ENCODE measurements at regions not wholly inside any gene's neighbourhood (a gene's known extent, or its start where the extent isn't known, plus 50 kb on each side); places are given as distances from the start of the nearest gene placed in this dataset.

DNA sequence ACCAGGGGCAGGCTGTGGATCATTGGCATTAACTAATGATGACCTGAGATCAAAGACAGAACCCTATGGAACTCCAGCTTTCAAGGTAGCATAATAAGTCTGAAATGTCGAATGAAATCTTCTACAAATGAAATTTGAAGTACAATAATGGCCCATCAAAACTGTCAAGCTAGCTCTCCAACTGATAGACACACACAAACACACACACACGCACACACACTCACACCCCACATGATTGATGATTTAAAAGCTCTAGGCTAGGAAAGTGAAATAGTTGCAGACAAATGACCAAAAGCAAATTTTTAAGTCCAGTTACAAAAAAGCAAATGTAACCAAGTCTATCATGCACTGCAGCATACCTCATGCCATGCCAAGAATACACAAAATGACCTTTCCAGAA is 655.7 kb downstream of the C4orf33 start:
- TF ChIP-seq, protein P1, sequence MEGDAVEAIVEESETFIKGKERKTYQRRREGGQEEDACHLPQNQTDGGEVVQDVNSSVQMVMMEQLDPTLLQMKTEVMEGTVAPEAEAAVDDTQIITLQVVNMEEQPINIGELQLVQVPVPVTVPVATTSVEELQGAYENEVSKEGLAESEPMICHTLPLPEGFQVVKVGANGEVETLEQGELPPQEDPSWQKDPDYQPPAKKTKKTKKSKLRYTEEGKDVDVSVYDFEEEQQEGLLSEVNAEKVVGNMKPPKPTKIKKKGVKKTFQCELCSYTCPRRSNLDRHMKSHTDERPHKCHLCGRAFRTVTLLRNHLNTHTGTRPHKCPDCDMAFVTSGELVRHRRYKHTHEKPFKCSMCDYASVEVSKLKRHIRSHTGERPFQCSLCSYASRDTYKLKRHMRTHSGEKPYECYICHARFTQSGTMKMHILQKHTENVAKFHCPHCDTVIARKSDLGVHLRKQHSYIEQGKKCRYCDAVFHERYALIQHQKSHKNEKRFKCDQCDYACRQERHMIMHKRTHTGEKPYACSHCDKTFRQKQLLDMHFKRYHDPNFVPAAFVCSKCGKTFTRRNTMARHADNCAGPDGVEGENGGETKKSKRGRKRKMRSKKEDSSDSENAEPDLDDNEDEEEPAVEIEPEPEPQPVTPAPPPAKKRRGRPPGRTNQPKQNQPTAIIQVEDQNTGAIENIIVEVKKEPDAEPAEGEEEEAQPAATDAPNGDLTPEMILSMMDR (IDR thresholded peaks at IDR 0.05), result no peak
- no peak for TF ChIP-seq POLR2A (IDR thresholded peaks at IDR 0.05)
